ENCODE measurements at regions not wholly inside any gene's neighbourhood (a gene's known extent, or its start where the extent isn't known, plus 50 kb on each side); places are given as distances from the start of the nearest gene placed in this dataset.
"Not testable (repeated sequence)": the region's sequence is repeated elsewhere in the genome, so short reads cannot be mapped to it uniquely, and the experiment has no call there.

DNA sequence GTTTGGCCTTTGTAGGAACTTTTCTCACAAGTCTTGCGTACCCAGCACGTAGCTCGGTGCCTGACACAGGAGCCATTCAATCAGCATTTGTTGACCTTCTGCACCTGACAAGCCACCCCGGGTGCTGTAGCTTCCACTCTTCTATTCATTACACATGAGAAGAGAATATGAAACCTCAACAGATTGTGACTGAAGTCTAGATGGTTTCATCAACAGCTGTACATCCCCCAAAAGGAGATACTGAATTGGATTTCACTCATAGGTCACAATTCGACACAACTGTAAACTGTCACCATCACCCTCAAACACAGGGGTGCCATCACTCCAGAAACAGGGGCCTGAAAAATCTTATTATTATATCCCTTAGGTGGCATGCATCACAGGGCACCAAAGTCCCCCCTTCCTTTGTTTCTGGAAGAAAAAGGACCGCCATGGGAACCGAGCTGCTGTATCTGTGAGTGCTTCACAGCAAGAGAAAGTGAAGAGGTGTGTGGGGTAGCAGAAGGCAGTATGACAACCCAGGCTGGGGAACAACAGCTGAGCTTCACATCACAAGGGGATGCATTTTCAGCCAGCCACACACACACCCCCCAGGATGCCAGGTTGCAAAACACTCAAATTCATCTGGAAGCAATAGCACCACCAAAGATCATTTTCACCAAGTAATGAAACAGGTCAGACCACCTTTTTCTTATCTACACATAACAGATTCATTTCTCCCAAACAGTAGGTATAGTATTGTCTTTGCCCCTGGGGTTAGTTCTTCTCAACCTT lies 225.7 kb downstream of the TOMM20 start:
- DNase-seq (ENCODE audit: low spot score) = no peak

DNA sequence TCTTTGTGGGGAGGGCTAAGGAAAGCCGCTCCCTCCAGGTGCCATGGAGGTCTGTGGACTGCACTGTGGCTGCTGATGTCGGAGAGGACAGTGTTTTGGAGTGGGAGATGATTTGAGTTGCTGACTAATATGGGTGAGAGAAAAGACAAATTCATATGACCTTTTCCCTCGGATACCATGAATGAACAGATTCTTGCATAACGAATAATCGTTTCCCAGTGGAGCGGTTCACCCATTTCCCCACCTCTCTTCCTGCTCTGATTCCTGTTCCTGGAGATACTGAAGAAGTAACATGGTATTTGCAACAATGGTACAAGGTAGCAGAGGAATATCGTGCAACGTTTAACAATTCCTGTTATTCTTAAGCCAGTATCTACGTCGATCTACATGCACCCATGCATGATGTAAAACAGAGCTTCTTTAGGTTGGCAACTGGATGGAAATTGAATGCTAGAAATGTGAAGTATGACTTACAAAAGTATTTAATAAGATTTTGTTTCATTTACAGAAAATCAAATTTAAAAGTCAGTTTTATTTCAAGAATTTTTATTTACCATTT lies 227.1 kb downstream of the TOMM20 start:
- DNase-seq (ENCODE audit: low spot score) = no peak

DNA sequence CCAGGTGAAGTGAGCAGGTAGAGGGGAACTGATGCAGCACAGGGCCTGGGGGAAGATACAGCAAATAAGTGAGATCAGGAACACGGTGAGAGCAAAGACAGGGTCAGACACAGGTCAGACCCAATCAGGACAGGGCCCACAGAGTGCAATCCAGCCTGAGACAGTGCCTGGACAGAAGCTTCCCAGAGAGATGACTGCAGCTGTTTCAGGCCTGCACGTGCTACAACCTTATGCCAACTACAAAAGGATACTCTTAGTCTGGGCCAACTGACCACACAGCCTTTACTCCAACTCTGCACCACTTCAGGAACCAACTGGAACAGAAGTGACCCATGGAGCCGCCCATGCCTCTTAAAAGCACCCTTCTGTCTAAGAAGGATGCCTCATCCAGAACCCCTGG lies 228.0 kb downstream of the TOMM20 start:
- no peak for DNase-seq (ENCODE audit: low spot score)

DNA sequence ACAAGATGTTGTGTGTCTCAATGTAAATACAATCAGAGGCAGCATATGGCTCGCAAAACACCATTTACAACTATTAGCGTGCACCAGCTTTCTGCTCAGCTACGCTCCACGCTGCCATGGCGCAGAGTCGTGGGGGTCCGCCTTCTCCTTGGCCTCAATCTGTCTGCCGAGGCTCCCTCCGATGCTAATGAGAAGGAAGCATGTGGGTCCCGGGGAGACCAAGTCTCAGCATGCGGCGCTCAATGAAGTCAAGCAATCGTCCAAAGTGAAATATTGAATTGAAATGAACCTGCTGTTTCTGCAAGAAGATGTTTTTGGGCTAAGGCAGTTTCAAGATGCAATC lies 228.9 kb downstream of the TOMM20 start:
- DNase-seq (ENCODE audit: low spot score) = no peak

DNA sequence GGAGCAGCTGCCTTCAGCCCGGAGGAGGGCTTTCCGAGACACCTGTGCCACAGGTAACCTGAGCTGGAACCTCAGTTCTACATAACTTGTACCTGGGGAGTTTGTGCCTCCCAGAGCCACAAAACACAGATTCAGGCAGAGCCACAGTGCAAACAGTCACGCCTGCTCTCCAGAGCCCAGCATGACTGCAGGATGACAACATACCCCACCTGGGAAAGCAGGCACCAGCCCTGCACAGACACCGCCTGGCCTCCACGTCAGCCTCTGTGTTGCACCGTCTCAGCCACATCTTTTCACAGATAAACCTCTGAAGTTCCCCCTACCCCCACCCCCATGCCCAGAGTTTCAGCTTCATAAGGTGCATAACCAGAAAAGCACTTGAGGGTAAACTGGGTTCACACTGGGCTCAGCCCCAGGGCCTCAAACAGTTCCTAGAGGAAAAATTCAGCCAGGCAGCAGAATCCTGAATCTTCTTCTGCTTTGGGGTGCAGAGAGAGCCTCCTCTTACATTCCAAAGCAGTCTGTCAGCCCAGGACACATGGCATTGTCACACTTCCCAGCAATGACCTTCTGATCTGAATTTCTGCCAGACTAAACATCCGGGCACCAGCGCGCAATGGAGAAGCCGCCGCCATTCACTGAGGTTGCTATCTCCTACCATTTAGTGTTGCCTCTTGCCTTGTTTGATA lies 229.5 kb downstream of the TOMM20 start:
- no peak for DNase-seq (ENCODE audit: low spot score)

DNA sequence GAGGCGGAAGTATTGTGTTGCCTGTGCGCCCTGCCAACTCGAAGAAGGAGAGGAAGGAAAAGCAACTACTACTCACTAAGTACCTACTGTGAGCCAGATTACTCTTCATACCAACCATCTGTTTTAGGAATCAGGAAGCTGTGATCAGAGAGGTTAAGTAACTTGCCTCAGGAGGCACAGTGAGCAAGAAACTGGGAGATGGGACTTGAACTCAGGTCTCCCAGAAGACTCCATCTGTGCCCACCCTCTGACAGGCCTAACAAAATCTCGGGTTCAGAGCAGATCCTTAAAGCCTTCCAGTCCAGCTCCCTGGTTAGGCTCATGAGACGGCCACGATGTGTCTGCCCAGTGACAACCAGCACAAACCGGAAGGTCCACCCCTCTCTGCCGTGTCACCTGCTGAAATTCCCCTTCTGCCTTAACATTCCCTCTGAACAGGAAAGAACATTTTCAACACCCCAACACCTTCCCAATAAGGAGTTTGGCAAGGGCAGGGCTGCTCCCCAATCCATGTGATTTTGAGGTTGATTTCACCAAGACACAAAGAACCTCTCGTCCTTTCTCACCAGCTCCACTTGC lies 230.1 kb downstream of the TOMM20 start:
- no peak for DNase-seq (ENCODE audit: low spot score)

DNA sequence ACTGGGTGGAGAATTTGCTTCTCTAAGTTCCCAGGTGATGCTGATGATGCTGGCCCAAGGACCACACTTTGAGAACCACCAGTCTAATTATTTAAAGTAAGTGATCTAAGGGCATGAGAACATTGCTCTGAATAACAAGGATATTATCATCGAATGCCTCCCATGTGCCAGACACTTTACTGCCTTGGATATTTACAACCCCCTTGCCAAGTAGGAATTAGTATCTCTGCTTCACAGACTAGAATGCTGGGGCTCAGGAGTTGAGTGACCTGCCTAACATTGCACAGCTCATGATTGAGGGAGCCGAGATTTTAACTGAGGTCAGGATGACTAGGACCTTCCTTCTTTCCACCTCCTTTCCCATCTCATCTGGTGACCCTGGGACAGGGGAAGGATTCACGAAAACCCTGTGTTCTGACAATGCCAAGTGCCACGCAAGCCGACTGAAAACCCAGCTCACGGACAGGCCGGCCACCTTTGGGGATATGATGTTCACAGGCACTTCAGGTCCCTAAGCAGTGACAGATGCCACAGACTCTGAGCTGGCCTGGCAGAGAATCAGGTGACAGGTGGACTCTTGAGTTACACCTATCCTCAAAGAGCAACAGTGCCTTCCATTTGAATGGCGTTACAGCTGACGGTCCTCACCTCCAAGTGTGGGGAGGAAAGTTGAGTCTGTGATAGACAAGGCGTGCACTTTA lies 230.7 kb downstream of the TOMM20 start:
- DNase-seq (ENCODE audit: low spot score) = no peak

DNA sequence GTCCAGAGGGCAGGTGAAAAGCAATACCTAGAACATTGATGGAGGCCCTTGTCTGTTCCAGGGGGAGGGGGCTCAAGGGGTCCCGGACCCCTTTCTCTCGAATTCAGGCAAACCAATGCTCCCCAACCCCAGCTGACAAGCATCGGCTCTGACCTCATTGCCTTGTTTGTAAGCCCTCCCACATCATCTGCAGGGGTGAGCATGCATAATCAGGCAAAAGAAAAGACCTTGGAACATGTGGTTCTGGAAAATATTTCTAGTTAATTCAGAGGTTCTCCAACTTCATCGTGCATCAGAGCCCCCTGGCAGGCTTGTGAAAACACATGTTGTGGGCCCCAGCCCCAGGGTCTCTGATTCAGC lies 231.3 kb downstream of the TOMM20 start:
- no peak for DNase-seq (ENCODE audit: low spot score)

DNA sequence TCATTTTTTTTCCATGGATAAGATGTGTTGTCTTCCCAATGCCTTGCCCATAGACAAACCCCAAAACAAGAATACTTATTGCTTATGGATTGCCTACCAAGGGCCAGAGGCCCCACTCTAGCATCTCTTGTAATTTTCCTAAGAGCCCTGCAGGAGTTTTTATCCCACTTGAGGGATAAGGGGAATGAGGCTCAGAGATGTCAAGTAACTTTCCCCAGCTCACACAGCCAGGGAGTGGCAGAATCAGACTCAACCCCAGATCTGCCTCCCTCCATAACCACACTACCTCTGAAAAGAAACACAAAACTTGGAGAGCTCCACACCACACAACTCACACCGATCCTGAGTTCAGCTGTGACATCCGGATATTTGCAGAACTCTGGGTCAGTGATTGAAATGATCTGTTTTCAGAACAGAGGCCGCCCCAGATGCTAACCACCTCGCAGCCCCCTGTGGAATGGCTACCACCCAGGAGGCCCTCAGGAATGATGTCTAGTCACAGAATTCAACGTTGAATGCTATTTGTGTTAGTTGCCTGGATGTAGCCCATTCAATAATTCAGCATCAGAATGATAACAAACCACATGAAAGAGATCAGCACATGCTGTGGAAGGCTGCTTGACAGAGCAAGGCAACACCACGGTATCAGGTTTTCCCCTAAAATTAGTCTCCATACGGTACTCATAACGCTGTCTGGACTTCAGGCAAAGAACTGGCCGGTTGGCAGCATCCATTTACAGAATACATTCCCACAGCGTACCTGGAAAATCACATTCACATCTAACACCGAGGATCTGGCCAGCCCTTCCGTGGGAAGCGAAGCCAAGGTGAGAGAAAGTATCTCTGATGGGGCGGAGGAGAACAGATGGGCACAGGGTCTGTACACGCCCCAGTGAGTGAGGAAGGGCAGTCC lies 231.9 kb downstream of the TOMM20 start:
- DNase-seq (ENCODE audit: low spot score) = no peak

DNA sequence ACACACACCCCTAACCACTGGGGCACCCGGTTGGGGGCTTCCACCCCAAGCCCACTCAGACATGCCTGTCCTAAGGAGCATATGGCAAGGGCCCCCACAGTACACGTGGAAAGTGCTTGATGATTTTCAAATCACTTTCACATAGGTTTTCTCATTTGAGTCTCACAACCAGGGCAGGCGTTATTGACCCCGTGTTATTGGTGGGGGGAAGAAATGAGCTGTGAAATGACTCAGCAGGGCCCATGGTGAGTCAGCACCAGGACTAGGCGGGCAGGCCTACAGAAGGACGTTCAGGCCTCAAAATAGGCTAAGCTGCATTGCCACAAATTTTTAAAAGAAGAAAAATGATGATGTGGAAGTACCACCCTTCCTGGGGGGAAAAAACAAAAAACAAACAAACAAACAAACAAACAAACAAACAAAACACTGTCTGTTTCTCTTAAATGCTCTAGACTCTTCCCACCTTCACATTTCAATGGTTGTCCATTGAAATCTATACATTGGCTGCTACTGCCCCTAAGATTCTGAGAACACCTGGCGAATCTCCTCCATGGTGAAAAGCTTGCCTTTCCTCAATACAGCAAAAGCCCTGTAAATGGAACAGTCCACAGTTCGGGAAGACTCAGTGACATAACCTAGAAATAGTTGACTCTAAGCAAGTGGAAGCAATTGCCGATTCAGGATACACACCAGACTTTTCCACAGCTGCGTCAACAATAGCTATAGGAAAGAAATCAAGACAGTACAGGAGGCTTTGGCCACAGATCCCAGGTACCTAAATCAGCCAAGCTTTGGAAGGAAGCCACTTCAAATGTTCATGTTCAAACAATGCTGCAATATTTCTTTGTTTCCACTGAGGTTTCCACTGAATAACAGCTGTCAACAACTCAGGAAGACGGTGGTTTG lies 234.7 kb downstream of the TOMM20 start:
- DNase-seq (ENCODE audit: low spot score) = no peak

DNA sequence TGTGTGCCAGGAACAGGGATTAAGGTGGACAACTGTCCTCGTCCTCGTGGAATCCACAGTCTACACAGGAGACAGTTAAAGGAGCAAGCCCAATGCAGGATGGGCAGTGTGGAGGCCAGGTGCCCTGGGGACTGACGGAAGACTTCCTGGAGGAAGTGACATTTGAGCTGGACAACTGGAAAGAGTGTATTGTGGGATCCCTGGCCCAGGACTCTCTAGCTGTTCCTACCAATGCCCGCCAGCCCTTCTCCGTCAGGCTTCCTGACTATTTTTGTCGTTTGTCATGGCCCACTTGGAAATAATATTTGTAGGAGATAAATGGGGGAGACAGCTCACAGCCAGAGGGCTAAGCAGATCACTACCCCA lies 235.3 kb downstream of the TOMM20 start:
- no peak for DNase-seq (ENCODE audit: low spot score)

DNA sequence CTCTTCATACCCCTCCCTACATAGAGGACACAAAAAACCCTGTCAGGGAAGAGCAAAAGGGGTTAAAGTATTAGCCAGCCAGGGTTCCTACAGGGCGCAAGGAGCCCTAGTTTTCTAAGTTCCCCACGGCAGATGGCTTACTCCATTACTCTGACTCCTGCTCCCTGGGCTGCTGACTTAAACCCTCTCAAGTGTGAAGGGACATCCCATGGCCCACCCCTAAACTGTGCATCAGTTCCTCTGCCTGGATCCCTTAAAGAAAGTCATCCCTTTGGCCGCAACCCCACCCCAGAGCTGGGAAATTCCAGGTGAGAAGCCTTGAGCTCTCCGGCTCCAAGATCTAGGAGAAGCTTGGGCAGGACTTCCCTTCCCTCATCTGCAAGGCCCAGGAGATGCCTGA lies 236.0 kb downstream of the TOMM20 start:
- no peak for DNase-seq (ENCODE audit: low spot score)

DNA sequence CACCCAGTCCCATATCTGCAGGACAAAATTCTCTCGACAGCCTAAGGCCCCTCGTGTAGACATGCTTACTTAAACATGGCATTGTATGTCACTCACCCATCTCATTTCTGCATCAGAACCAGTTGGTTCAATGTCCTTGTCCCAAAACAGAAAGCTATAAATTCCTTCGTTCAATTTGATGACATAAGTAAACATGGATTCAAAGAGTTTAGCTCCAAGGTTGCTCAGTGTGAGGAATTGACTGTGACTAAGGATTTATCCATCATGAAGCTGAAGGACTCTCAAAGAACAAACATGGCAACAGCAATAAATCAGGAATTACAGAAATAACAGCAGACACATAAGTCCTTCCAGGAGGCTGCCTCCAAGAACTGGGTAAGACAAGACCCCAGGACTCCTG lies 237.2 kb downstream of the TOMM20 start:
- DNase-seq (ENCODE audit: low spot score) = no peak

DNA sequence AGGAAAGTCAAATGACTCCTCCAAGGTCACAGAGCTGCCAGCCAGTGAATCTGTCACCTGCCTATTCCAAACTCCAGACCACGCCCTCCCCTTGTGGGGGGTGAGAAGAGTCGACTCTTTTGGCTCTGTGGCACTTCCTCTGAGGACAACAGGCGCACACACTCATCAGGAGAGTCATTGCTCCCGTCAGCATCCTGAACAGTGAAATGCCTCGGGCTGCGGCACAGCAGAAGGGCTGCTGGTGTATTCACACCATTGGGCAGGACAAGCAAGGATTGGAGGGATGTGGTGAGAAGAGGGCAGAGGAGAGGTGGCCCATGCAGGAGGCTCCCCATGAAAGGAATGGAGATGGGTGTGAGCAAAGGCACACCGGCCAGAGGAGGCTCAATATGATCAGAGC lies 239.0 kb downstream of the TOMM20 start:
- DNase-seq (ENCODE audit: low spot score) = no peak

DNA sequence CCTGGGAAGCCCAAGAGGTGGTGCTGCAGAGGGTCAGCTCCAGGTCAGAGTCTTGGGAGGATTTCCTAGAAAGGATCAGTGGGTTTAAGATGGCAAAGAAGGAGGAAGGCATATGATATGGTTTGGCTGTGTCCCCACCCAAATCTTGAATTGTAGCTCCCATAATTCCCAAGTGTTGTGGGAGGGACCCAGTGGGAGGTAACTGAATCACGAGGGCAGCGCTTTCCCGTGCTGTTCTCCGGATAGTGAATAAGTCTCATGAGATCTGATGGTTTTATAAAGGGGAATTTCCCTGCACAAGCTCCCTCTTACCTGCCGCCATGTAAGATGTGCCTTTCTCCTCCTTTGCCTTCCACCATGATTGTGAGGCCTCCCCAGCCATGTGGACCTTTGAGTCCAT lies 240.4 kb downstream of the TOMM20 start:
- not testable (repeated sequence) for DNase-seq (ENCODE audit: low spot score)

DNA sequence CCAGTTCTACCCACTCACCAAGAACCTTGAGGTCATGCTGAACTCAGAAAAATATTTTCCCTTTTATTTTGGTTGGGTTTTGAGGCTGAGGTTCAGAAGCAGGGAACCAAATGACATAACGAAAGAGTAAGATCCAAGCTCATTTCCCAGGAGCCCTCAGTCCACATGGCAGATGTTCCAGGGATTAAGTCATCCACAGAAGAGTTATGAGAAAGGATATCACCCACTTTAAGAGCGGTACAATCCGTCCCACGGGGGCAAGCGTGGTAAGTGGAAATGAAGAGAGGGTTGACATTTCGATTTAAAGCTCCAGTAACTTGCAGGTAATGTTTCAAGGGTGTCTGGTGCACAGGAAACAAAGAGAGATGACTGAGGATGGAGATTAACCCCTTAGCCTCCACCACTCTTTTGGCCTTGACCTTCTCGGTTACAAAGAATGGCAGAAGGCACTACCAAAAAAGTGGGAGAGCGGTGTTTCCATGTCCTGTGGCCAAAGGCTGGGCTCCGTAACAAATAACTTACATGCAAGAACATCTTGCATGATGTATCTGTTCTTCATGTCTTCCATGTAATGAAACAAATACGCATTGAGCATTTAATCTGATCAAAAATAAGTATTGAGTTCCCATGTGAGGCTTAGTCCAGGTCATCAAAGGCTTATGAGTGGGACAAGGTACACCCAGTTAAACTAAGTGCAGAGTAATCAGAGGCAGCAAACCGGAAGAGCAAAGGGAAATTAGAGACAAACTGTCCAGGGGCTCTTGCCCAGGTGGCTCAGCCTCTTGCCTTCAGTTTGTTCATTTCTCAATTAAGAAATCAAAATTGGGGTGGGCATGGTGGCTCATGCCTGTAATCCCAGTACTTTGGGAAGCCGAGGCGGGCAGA lies 241.4 kb downstream of the TOMM20 start:
- no peak for DNase-seq (ENCODE audit: low spot score)

DNA sequence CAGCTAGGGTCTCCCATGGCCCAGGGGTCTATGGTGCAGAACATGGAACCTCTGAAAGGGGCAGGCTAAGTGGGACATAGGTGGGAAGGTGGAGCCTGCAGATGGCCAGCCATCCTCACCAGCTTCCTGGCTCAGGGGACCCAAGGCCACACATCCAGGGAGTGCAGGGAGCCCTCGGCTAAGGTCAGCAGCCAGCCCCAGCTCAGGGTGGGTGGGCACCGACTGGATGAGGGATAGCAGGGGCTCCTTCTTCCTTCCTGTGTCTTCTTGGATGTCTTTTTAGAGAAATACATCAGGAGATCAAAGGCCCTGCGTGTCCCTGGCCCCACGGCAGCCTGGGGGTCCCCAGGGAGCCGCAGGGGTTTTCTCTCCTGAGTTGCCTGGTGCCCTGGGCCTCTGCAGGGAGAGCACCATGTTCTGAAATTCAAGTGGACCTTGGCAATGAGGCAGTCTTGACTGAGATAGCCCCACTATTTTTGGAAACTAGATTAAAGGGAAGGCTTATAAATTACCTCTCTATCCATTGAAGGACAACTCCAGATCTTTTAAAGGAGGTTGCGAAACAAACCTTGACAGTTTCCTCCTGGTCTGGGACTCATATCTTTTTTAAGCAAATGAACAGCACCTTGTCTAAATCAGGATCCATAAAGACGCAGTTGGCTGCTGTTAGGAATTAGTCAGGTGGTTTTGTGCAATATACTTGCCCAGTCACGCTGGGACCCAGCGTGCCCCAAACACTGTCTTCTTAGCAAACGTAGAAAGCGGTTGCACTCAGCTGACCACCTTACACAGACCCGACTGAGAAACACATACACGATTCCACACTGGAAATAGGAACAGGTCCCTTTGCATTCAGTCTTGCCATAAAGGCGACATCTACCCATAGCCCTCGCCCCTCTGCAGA lies 242.3 kb downstream of the TOMM20 start:
- DNase-seq (ENCODE audit: low spot score) = no peak

DNA sequence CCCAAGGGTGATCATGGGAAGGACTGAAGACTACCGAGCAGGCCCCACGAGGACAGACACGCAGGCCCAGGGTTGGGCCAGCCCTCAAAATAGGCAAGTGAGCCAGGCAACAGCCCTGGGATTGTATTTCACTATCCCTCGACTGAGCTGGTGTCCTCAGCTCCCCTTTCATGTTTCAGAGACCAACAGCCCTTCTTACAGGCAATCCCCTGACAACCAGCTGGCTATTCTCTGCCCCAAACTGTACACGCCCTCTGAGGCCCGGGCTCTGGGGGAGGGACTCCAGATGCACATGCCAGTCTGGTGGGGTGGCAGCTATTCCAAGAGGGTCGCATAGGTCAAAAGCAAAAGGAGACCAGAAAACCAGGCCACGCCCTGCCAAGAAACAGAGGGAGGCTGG lies 243.0 kb downstream of the TOMM20 start:
- no peak for DNase-seq (ENCODE audit: low spot score)

DNA sequence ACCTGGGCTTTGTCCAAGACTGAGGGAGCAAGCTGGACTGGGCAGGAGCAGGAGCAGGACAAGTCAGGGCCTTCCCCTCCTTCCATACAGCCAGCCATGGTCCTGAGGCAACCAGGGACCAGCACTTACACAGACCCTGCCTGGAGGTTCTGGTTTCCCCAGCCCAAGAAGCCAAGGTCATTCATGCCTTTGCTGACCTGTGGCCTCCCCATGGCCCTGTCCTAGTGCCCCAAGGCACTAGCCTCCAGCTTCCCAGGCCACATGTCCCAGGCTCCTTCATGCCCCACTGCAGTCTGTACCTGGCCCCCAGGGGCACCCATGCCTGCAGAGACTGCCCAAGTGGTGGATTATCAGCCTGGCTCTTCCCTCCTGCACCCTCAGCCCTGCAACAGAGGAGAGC lies 243.9 kb downstream of the TOMM20 start:
- DNase-seq (ENCODE audit: low spot score) = no peak

All from pons (tissue), 1 donor.